Lung (tissue), 11 donors: ENCODE measurements at regions not wholly inside any gene's neighbourhood (a gene's known extent, or its start where the extent isn't known, plus 50 kb on each side); places are given as distances from the start of the nearest gene placed in this dataset.
A peak's percentile ranks its signal among the peaks of the same experiment; 100 is the strongest.
"Not testable (repeated sequence)": the region's sequence is repeated elsewhere in the genome, so short reads cannot be mapped to it uniquely, and the experiment has no call there.

Experiments used
- ATAC-seq: fragments of 200-7000 bp; cut with Tn5 transposase; one replicate; pipeline ENCODE4 v1.9.1; 2020; ENCODE audit warnings: moderate number of reproducible peaks; ENCODE audit not compliant: insufficient read depth, low FRiP score
- DNase-seq, 3 donors: peaks; one replicate each; pipeline ENCODE4 v3.0.0-alpha.2; 2013 to 2017
- H3K27ac ChIP-seq, 2 donors: one replicate each; pipeline ENCODE4 v1.5.1; 2013; ENCODE audit warnings: mild to moderate bottlenecking in 2 of 2, moderate library complexity in 2 of 2, control low read depth in 1 of 2, inconsistent platforms in 1 of 2, low read depth in 1 of 2, low read length in 1 of 2
- H3K27me3 ChIP-seq, 3 donors: one replicate each; pipeline ENCODE4 v1.5.1; 2013; ENCODE audit warnings: low read length in 2 of 3; ENCODE audit not compliant: control insufficient read depth in 3 of 3, insufficient read depth in 3 of 3
- H3K36me3 ChIP-seq, 4 donors: one replicate each; pipeline ENCODE4 v1.5.1; 2013; ENCODE audit warnings: low read length in 4 of 4, mild to moderate bottlenecking in 1 of 4, moderate library complexity in 1 of 4; ENCODE audit not compliant: control insufficient read depth in 4 of 4, insufficient read depth in 4 of 4
- H3K4me1 ChIP-seq, 5 donors: one replicate each; pipeline ENCODE4 v1.5.1; 2013; ENCODE audit warnings: low read length in 5 of 5, mild to moderate bottlenecking in 2 of 5, moderate library complexity in 1 of 5; ENCODE audit not compliant: control insufficient read depth in 5 of 5, insufficient read depth in 5 of 5
- H3K4me3 ChIP-seq: one replicate; pipeline ENCODE4 v1.5.1; 2013; ENCODE audit warnings: mild to moderate bottlenecking, control low read depth, moderate library complexity
- H3K9ac ChIP-seq, 2 donors: one replicate each; pipeline ENCODE4 v1.5.1; 2013; ENCODE audit warnings: low read length in 2 of 2, control low read depth in 1 of 2; ENCODE audit not compliant: insufficient read depth in 1 of 2
- H3K9me3 ChIP-seq, 4 donors: one replicate each; pipeline ENCODE4 v1.5.1; 2013; ENCODE audit warnings: low read length in 3 of 4, mild to moderate bottlenecking in 1 of 4, moderate library complexity in 1 of 4; ENCODE audit not compliant: control insufficient read depth in 4 of 4, insufficient read depth in 3 of 4
- CTCF ChIP-seq: IDR thresholded peaks from 2 replicates; pipeline ENCODE4 v1.5.1; 2012; ENCODE audit warnings: mild to moderate bottlenecking; ENCODE audit errors: control extremely low read depth, extremely low read depth
- WGBS, 2 donors: extraction: QIAGEN DNeasy Blood & Tissue Kit; methylation state at CpG; one replicate each; pipeline ENCODE4 v1.1.7; 2013; 5-methylcytosine and 5-hydroxymethylcytosine counted together
- donor health status: control.
- donor health status: control.
- donor health status: Bipolar disorder and iron deficiency.
- donor health status: healthy.
- donor health status: DM: yes; HTN: yes; CAD: no.

- 17 to 21% methylated on average over 2 of the region's 2 CpGs for WGBS, 2 donors
- peaks cover 0 to 9% (median 0%) of the 10 kb centered on the region in 5 donors for H3K4me1 ChIP-seq
- no peak for DNase-seq
Measured at GRCh38 chr1:96524100-96524499, 197.5 kb upstream of the PTBP2 start.

GRCh38 chr1:96525657-96526557 lies 195.7 kb upstream of the PTBP2 start:
- H3K9ac ChIP-seq = no peak overlapping the region
- peak overlapping the region in 1 of 2 donors; percentile 16 for H3K27ac ChIP-seq
- no peak for TF ChIP-seq CTCF
- no peaks in the 10 kb centered on the region for H3K27me3 ChIP-seq
- H3K4me3 ChIP-seq = no peak overlapping the region
- 79 to 86% methylated on average over 8 of the region's 8 CpGs for WGBS, 2 donors
- DNase-seq (no peak), ATAC-seq (no peak)
- no peaks in the 10 kb centered on the region for H3K36me3 ChIP-seq
- peaks cover 0 to 3% (median 0%) of the 10 kb centered on the region in 5 donors for H3K4me1 ChIP-seq
- H3K9me3 ChIP-seq = peaks cover 0 to 8% (median 5%) of the 10 kb centered on the region in 4 donors

More at GRCh38 chr1:96524100-96524499, 197.5 kb upstream of the PTBP2 start:
- Histone ChIP-seq H3K9ac (no peak overlapping the region), H3K36me3 (no peaks in the 10 kb centered on the region), H3K4me3 (no peak overlapping the region), H3K9me3 (peaks cover 0 to 8% (median 4%) of the 10 kb centered on the region in 4 donors), H3K27ac (no peak overlapping the region), H3K27me3 (no peaks in the 10 kb centered on the region)
- ATAC-seq = no peak
- no peak for TF ChIP-seq CTCF

GRCh38 chr1:96528672-96529071 lies 192.9 kb upstream of the PTBP2 start:
- not testable (repeated sequence) for H3K4me3 ChIP-seq, H3K9me3 ChIP-seq, H3K36me3 ChIP-seq, ATAC-seq, DNase-seq, H3K4me1 ChIP-seq, H3K27ac ChIP-seq, H3K27me3 ChIP-seq, H3K9ac ChIP-seq
- 90 to 97% methylated on average over 1 of the region's 1 CpG for WGBS, 2 donors

GRCh38 chr1:96533820-96534219 lies 187.8 kb upstream of the PTBP2 start:
- ATAC-seq = no peak
- 83 to 85% methylated on average over 4 of the region's 4 CpGs for WGBS, 2 donors

More at GRCh38 chr1:96533820-96534219, 187.8 kb upstream of the PTBP2 start:
- no peak for TF ChIP-seq CTCF
- H3K9ac ChIP-seq = no peak overlapping the region
- H3K4me1 ChIP-seq = peaks cover 0 to 33% (median 5%) of the 10 kb centered on the region in 5 donors
- no peak for DNase-seq
- no peaks in the 10 kb centered on the region for H3K36me3 ChIP-seq
- H3K27me3 ChIP-seq = no peaks in the 10 kb centered on the region
- H3K4me3 ChIP-seq = no peak overlapping the region
- peaks cover 0 to 2% (median 2%) of the 10 kb centered on the region in 4 donors for H3K9me3 ChIP-seq
- H3K27ac ChIP-seq = no peak overlapping the region
